H9 (cell line): ENCODE measurements at regions not wholly inside any gene's neighbourhood (a gene's known extent, or its start where the extent isn't known, plus 50 kb on each side); places are given as distances from the start of the nearest gene placed in this dataset.

Experiments used
- DNase-seq: peaks from one replicate; pipeline ENCODE4 v3.0.0-alpha.2; 2017
- H2AFZ ChIP-seq: one replicate; pipeline ENCODE4 v1.6.1; 2013; ENCODE audit warnings: mild to moderate bottlenecking, low read length, control low read depth, moderate library complexity
- H2AK5ac ChIP-seq: 2 replicates; pipeline ENCODE4 v1.6.1; 2013; ENCODE audit warnings: low read length, control low read depth, mixed read lengths; ENCODE audit not compliant: insufficient read length
- H2BK120ac ChIP-seq: one replicate; pipeline ENCODE4 v1.6.1; 2013; ENCODE audit warnings: low read depth, mild to moderate bottlenecking, low read length, control low read depth, inconsistent platforms; ENCODE audit not compliant: poor library complexity, severe bottlenecking
- H2BK12ac ChIP-seq: 2 replicates; pipeline ENCODE4 v1.6.1; 2013; ENCODE audit warnings: low read length, control low read depth, mixed read lengths, low read depth; ENCODE audit not compliant: insufficient read length
- H2BK15ac ChIP-seq: 2 replicates; pipeline ENCODE4 v1.6.1; 2013; ENCODE audit warnings: low read depth, low read length, control low read depth
- H2BK20ac ChIP-seq: one replicate; pipeline ENCODE4 v1.6.1; 2013; ENCODE audit warnings: low read depth, mild to moderate bottlenecking, low read length, control low read depth, inconsistent platforms; ENCODE audit not compliant: poor library complexity, severe bottlenecking
- H2BK5ac ChIP-seq: 2 replicates; pipeline ENCODE4 v1.6.1; 2013; ENCODE audit warnings: low read length, control low read depth, mixed read lengths; ENCODE audit not compliant: insufficient read length
- H3K14ac ChIP-seq: 2 replicates; pipeline ENCODE4 v1.6.1; 2013; ENCODE audit warnings: low read length, control low read depth; ENCODE audit not compliant: insufficient read depth
- H3K18ac ChIP-seq: 2 replicates; pipeline ENCODE4 v1.6.1; 2013; ENCODE audit warnings: low read depth, mild to moderate bottlenecking, mixed read lengths, low read length, control low read depth; ENCODE audit not compliant: insufficient read length
- H3K23ac ChIP-seq: 2 replicates; pipeline ENCODE4 v1.6.1; 2013; ENCODE audit warnings: low read length, control low read depth, mixed read lengths, low read depth; ENCODE audit not compliant: insufficient read length
- H3K23me2 ChIP-seq: 2 replicates; pipeline ENCODE4 v1.6.1; 2013; ENCODE audit warnings: low read depth, mild to moderate bottlenecking, mixed read lengths, low read length, control low read depth; ENCODE audit not compliant: insufficient read length, poor library complexity, severe bottlenecking
- H3K27ac ChIP-seq: 2 replicates; pipeline ENCODE4 v1.5.1; 2013; ENCODE audit warnings: low read length, control low read depth, mixed read lengths, low read depth; ENCODE audit not compliant: insufficient read length
- H3K27me3 ChIP-seq: 2 replicates; pipeline ENCODE4 v1.6.1; 2013; ENCODE audit warnings: low read length, control low read depth, inconsistent platforms; ENCODE audit not compliant: insufficient read depth
- H3K4ac ChIP-seq: 2 replicates; pipeline ENCODE4 v1.6.1; 2013; ENCODE audit warnings: low read depth, mild to moderate bottlenecking, control low read depth, inconsistent platforms, low read length, moderate library complexity
- H3K4me1 ChIP-seq: 2 replicates; pipeline ENCODE4 v1.6.1; 2013; ENCODE audit warnings: low read length, control low read depth, inconsistent platforms; ENCODE audit not compliant: insufficient read depth
- H3K4me2 ChIP-seq: 2 replicates; pipeline ENCODE4 v1.6.1; 2013; ENCODE audit warnings: low read length, control low read depth, mixed read lengths; ENCODE audit not compliant: insufficient read length, insufficient read depth
- H3K56ac ChIP-seq: 2 replicates; pipeline ENCODE4 v1.6.1; 2013; ENCODE audit warnings: low read depth, mild to moderate bottlenecking, mixed read lengths, low read length, control low read depth; ENCODE audit not compliant: insufficient read length
- H3K79me1 ChIP-seq: 2 replicates; pipeline ENCODE4 v1.6.1; 2013; ENCODE audit warnings: low read depth, mild to moderate bottlenecking, moderate library complexity, low read length, control low read depth, inconsistent platforms; ENCODE audit not compliant: insufficient read depth, poor library complexity, severe bottlenecking
- H3K79me2 ChIP-seq: 2 replicates; pipeline ENCODE4 v1.6.1; 2013; ENCODE audit warnings: low read length, control low read depth, inconsistent platforms; ENCODE audit not compliant: insufficient read depth
- H3K9ac ChIP-seq: 2 replicates; pipeline ENCODE4 v1.6.1; 2013; ENCODE audit warnings: low read length, control low read depth, mixed read lengths; ENCODE audit not compliant: insufficient read length; ENCODE audit errors: extremely low read depth
- H3K9me3 ChIP-seq: one replicate; pipeline ENCODE4 v1.6.1; 2013; ENCODE audit warnings: low read depth, low read length, inconsistent platforms; ENCODE audit not compliant: control insufficient read depth
- H3T11ph ChIP-seq: one replicate; pipeline ENCODE4 v1.6.1; 2013; ENCODE audit warnings: mild to moderate bottlenecking, low read length, control low read depth, inconsistent platforms
- H4K20me1 ChIP-seq: one replicate; pipeline ENCODE4 v1.6.1; 2013; ENCODE audit not compliant: control insufficient read depth, insufficient read length, insufficient read depth
- H4K5ac ChIP-seq: 2 replicates; pipeline ENCODE4 v1.6.1; 2013; ENCODE audit warnings: low read depth, mild to moderate bottlenecking, mixed read lengths, low read length, control low read depth; ENCODE audit not compliant: insufficient read length
- H4K8ac ChIP-seq: replicated peaks from 2 replicates; pipeline ENCODE4 v1.6.1; 2013; ENCODE audit warnings: low read length, control low read depth, mixed read lengths, low read depth; ENCODE audit not compliant: insufficient read length
- H4K91ac ChIP-seq: 2 replicates; pipeline ENCODE4 v1.6.1; 2013; ENCODE audit warnings: low read depth, mild to moderate bottlenecking, moderate library complexity, mixed read lengths, low read length, control low read depth; ENCODE audit not compliant: insufficient read length
- H3K27ac Mint-ChIP-seq, 3 experiments: 2 replicates in 2 of 3; 3 replicates in 1 of 3; pipeline ENCODE4 v1.8.0; 2020 to 2021; ENCODE audit warnings: mixed read lengths in 3 of 3, mild to moderate bottlenecking in 1 of 3, moderate library complexity in 1 of 3
- H3K27me3 Mint-ChIP-seq: 2 replicates; pipeline ENCODE4 v1.8.0; 2021; ENCODE audit warnings: low read depth, mild to moderate bottlenecking, moderate library complexity, mixed read lengths
- H3K36me3 Mint-ChIP-seq, 3 experiments: 2 replicates in 2 of 3; 3 replicates in 1 of 3; pipeline ENCODE4 v1.8.0; 2020 to 2021; ENCODE audit warnings: low read depth in 3 of 3, mixed read lengths in 3 of 3; ENCODE audit not compliant: insufficient read depth in 1 of 3
- H3K4me1 Mint-ChIP-seq, 2 experiments: 2 replicates each; pipeline ENCODE4 v1.8.0; 2020; ENCODE audit warnings: mixed read lengths in 2 of 2
- H3K4me3 Mint-ChIP-seq, 2 experiments: 2 replicates in 1 of 2; 3 replicates in 1 of 2; pipeline ENCODE4 v1.8.0; 2020 to 2021; ENCODE audit warnings: mild to moderate bottlenecking in 2 of 2, mixed read lengths in 2 of 2, moderate library complexity in 1 of 2
- H3K9me3 Mint-ChIP-seq, 2 experiments: 2 replicates in 1 of 2; 3 replicates in 1 of 2; pipeline ENCODE4 v1.8.0; 2020; ENCODE audit warnings: mild to moderate bottlenecking in 2 of 2, mixed read lengths in 2 of 2, moderate library complexity in 1 of 2
- WGBS: extraction: QIAGEN DNeasy Blood & Tissue Kit; methylation state at CpG from one replicate; pipeline ENCODE4 v1.1.7; 2013; ENCODE audit warnings: missing lambda C conversion rate, low lambda C conversion rate, mixed read lengths; ENCODE audit not compliant: insufficient read length; ENCODE audit errors: extremely low coverage; 5-methylcytosine and 5-hydroxymethylcytosine counted together
- TF ChIP-seq, protein P1 (sequence below): fragments of 200-600 bp; sonication (generic); conservative IDR thresholded peaks from 3 replicates; pipeline ENCODE4 v1.8.0; 2021; ENCODE audit warnings: antibody characterized with exemption, mild to moderate bottlenecking

- no peaks in the 10 kb centered on the region for H3K23me2 ChIP-seq
- H2BK5ac ChIP-seq, result no peak overlapping the region
- no peak overlapping the region for H3K4me3 Mint-ChIP-seq
- H4K5ac ChIP-seq, result no peak overlapping the region
- H3K4me1 ChIP-seq, result no peaks in the 10 kb centered on the region
- no peak overlapping the region for H3K56ac ChIP-seq
- H3K27me3 ChIP-seq, result no peaks in the 10 kb centered on the region
- H2BK20ac ChIP-seq, result no peak overlapping the region
- DNase-seq, result no peak
- peak overlapping the region in 1 of 3 experiments; percentile 91; a peak in 2 of 7 replicates for H3K27ac Mint-ChIP-seq
- H3T11ph ChIP-seq, result no peak overlapping the region
- no peaks in the 10 kb centered on the region for H3K79me2 ChIP-seq
- no peaks in the 10 kb centered on the region for H3K9me3 ChIP-seq
- no peak overlapping the region for H2AFZ ChIP-seq
- no peak overlapping the region for H4K91ac ChIP-seq
- no peak overlapping the region for H3K4me2 ChIP-seq
- no peaks in the 10 kb centered on the region for H4K20me1 ChIP-seq
- H3K27ac ChIP-seq, result no peak overlapping the region
- H3K18ac ChIP-seq, result no peak overlapping the region
- no peak overlapping the region for H4K8ac ChIP-seq
- no peak overlapping the region for H3K4ac ChIP-seq
- H3K9ac ChIP-seq, result no peak overlapping the region
- H3K36me3 Mint-ChIP-seq, result no peaks in the 10 kb centered on the region
- no peak overlapping the region for H2AK5ac ChIP-seq
- H3K79me1 ChIP-seq, result no peaks in the 10 kb centered on the region
- H3K14ac ChIP-seq, result no peak overlapping the region; the same call in 1 of the 2 replicates
- TF ChIP-seq, protein P1, sequence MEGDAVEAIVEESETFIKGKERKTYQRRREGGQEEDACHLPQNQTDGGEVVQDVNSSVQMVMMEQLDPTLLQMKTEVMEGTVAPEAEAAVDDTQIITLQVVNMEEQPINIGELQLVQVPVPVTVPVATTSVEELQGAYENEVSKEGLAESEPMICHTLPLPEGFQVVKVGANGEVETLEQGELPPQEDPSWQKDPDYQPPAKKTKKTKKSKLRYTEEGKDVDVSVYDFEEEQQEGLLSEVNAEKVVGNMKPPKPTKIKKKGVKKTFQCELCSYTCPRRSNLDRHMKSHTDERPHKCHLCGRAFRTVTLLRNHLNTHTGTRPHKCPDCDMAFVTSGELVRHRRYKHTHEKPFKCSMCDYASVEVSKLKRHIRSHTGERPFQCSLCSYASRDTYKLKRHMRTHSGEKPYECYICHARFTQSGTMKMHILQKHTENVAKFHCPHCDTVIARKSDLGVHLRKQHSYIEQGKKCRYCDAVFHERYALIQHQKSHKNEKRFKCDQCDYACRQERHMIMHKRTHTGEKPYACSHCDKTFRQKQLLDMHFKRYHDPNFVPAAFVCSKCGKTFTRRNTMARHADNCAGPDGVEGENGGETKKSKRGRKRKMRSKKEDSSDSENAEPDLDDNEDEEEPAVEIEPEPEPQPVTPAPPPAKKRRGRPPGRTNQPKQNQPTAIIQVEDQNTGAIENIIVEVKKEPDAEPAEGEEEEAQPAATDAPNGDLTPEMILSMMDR, result peak; percentile 42
- no peak overlapping the region for H2BK12ac ChIP-seq
- WGBS, result no CpG with 5 or more reads among the region's 9 CpGs
- H3K23ac ChIP-seq, result no peak overlapping the region
- H2BK120ac ChIP-seq, result no peak overlapping the region
- H3K9me3 Mint-ChIP-seq, result peaks cover 5 to 6% of the 10 kb centered on the region in 2 experiments; a peak in 3 of 5 replicates
- no peak overlapping the region for H2BK15ac ChIP-seq
- H3K4me1 Mint-ChIP-seq, result no peaks in the 10 kb centered on the region
- H3K27me3 Mint-ChIP-seq, result peaks cover 18% of the 10 kb centered on the region
Measured at GRCh38 chr2:239669181-239669898, 268.5 kb upstream of the HDAC4 start.
